ENCODE measurements at regions not wholly inside any gene's neighbourhood (a gene's known extent, or its start where the extent isn't known, plus 50 kb on each side); places are given as distances from the start of the nearest gene placed in this dataset.
"Not testable (repeated sequence)": the region's sequence is repeated elsewhere in the genome, so short reads cannot be mapped to it uniquely, and the experiment has no call there.

DNA sequence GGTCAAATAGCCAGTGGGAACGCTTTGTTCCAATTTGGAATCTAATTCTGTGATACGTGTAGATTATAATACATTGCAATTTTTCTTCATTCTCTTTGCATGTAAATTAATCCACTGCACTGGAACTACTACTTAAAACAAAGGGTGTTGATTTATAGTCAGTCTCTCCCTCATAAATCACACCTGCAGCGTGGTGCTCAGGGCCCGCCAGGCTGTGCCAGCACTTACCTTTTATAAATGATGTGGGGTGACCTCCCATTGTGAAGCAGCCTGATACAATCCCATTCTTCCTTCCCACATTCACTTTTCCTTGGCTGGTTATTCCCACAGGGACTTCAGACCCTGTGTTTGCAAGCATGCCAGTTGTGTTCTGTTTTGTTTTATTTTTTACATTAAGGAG is 302.3 kb upstream of the ID2 start:
- peaks cover 3% of the 10 kb centered on the region for H3K4me1 Mint-ChIP-seq (ENCODE audit: low read depth, unreplicated experiment)
- TF ChIP-seq, protein P1, sequence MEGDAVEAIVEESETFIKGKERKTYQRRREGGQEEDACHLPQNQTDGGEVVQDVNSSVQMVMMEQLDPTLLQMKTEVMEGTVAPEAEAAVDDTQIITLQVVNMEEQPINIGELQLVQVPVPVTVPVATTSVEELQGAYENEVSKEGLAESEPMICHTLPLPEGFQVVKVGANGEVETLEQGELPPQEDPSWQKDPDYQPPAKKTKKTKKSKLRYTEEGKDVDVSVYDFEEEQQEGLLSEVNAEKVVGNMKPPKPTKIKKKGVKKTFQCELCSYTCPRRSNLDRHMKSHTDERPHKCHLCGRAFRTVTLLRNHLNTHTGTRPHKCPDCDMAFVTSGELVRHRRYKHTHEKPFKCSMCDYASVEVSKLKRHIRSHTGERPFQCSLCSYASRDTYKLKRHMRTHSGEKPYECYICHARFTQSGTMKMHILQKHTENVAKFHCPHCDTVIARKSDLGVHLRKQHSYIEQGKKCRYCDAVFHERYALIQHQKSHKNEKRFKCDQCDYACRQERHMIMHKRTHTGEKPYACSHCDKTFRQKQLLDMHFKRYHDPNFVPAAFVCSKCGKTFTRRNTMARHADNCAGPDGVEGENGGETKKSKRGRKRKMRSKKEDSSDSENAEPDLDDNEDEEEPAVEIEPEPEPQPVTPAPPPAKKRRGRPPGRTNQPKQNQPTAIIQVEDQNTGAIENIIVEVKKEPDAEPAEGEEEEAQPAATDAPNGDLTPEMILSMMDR (IDR thresholded peaks at IDR 0.05; ENCODE audit: partially characterized antibody, unreplicated experiment) = no peak
- DNase-seq = no peak
- no peak overlapping the region for H3K27ac Mint-ChIP-seq (ENCODE audit: unreplicated experiment)
- no peaks in the 10 kb centered on the region for H3K9me3 Mint-ChIP-seq (ENCODE audit: unreplicated experiment)
- H3K4me3 Mint-ChIP-seq (ENCODE audit: unreplicated experiment) = no peak overlapping the region
- no peaks in the 10 kb centered on the region for H3K27me3 Mint-ChIP-seq (ENCODE audit: unreplicated experiment)
- no peaks in the 10 kb centered on the region for H3K36me3 Mint-ChIP-seq (ENCODE audit: unreplicated experiment)

DNA sequence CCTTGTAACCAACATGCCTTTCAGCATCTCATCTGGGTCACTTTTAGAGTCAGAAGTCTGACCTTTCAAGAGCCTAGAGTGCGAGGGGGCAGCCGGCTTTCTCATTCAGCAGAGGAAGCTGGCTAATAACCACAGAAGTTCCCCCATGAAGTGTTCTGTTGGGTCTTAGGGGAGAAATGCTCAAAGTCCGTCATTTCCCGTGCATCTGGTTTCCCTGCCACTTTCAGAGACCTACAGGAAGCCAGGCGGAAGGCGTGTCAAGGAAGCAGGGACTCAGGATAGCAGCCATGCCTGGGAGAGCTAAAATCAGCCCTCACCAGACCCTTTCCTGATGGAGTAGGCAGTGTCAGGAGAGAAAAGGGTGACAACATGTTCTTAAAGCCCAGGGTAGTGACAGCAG is 301.8 kb upstream of the ID2 start:
- Mint-ChIP-seq H3K4me1 (ENCODE audit: low read depth, unreplicated experiment) (peaks cover 3% of the 10 kb centered on the region), H3K4me3 (ENCODE audit: unreplicated experiment) (no peak overlapping the region), H3K9me3 (ENCODE audit: unreplicated experiment) (no peaks in the 10 kb centered on the region), H3K36me3 (ENCODE audit: unreplicated experiment) (no peaks in the 10 kb centered on the region), H3K27ac (ENCODE audit: unreplicated experiment) (no peak overlapping the region), H3K27me3 (ENCODE audit: unreplicated experiment) (peaks cover under 1% of the 10 kb centered on the region)
- no peak for DNase-seq
- TF ChIP-seq, protein P1 (IDR thresholded peaks at IDR 0.05; ENCODE audit: partially characterized antibody, unreplicated experiment) = no peak

DNA sequence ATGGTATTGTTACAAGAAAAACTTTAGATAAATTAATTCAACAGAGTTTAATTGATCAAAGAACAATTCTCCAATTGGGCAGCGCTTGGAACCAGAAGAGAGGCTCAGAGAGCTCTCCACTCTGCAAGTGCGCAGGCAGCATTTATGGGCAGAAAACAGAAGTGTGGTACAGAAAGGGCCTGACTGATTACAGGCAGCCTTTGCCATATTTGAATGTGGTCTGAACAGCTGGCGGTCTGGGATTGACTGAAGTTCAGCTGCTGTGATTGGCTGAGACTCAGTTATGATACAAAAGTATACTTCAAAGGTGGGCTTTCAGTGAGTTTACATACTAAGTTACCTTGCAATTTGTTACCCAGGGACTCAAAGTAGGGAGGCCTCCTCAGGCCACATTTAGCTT is 301.3 kb upstream of the ID2 start:
- no peaks in the 10 kb centered on the region for H3K36me3 Mint-ChIP-seq (ENCODE audit: unreplicated experiment)
- no peak overlapping the region for H3K4me3 Mint-ChIP-seq (ENCODE audit: unreplicated experiment)
- DNase-seq = no peak
- TF ChIP-seq, protein P1 (IDR thresholded peaks at IDR 0.05; ENCODE audit: partially characterized antibody, unreplicated experiment) = no peak
- no peaks in the 10 kb centered on the region for H3K9me3 Mint-ChIP-seq (ENCODE audit: unreplicated experiment)
- no peak overlapping the region for H3K27ac Mint-ChIP-seq (ENCODE audit: unreplicated experiment)
- H3K27me3 Mint-ChIP-seq (ENCODE audit: unreplicated experiment) = peaks cover 3% of the 10 kb centered on the region
- H3K4me1 Mint-ChIP-seq (ENCODE audit: low read depth, unreplicated experiment) = peaks cover 3% of the 10 kb centered on the region

DNA sequence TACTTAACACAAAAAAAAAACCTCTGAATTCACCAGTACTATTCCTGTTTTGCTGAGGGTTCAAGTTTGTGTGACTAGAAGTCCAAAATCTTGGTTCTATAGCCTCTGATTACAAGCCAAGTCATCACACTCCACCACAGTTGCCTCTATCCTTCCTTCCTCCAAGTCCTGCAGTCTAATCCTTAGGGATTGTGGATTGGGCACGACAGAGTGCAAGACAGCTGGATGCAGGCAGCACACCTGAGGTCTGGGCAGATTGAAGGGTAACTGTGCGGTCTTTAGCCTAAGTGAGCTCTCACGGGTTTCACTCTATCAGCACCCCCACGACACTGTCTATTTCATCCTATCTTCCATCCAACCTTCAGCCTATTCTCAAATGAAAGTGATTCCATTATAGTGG is 299.4 kb upstream of the ID2 start:
- TF ChIP-seq, protein P1 (IDR thresholded peaks at IDR 0.05; ENCODE audit: partially characterized antibody, unreplicated experiment) = no peak
- peaks cover 3% of the 10 kb centered on the region for H3K27me3 Mint-ChIP-seq (ENCODE audit: unreplicated experiment)
- H3K4me1 Mint-ChIP-seq (ENCODE audit: low read depth, unreplicated experiment) = peaks cover 3% of the 10 kb centered on the region
- no peak overlapping the region for H3K27ac Mint-ChIP-seq (ENCODE audit: unreplicated experiment)
- DNase-seq = no peak
- H3K36me3 Mint-ChIP-seq (ENCODE audit: unreplicated experiment) = no peaks in the 10 kb centered on the region
- no peak overlapping the region for H3K4me3 Mint-ChIP-seq (ENCODE audit: unreplicated experiment)
- no peaks in the 10 kb centered on the region for H3K9me3 Mint-ChIP-seq (ENCODE audit: unreplicated experiment)

- H3K27me3 Mint-ChIP-seq (ENCODE audit: unreplicated experiment); DNase-seq; H3K9me3 Mint-ChIP-seq (ENCODE audit: unreplicated experiment); H3K27ac Mint-ChIP-seq (ENCODE audit: unreplicated experiment); H3K36me3 Mint-ChIP-seq (ENCODE audit: unreplicated experiment); H3K4me3 Mint-ChIP-seq (ENCODE audit: unreplicated experiment); H3K4me1 Mint-ChIP-seq (ENCODE audit: low read depth, unreplicated experiment): not testable (repeated sequence)
Observed at GRCh38 chr2:8386748-8387147, 295.1 kb upstream of the ID2 start.

DNA sequence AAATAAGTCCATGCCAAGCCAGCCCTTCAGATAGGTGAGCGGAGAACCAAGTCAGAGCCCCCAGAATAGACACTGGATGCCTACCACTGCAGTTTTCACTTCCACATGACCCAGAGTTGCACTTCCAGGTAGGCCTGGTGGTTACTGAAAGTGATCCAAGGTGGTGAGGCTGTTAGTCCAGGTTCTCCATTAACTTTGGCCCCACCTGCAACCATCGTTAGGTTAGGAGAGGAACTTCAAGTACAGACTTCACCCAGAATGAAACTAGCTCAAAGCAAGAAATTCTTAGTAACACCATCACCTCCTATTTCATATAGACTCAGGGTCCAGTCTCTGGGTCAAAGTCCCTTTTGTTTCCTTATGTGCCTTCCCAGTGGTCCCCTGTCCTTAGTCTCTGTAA is 293.1 kb upstream of the ID2 start:
- Mint-ChIP-seq H3K27ac (ENCODE audit: unreplicated experiment) (no peak overlapping the region), H3K36me3 (ENCODE audit: unreplicated experiment) (no peaks in the 10 kb centered on the region), H3K4me1 (ENCODE audit: low read depth, unreplicated experiment) (peaks cover 2% of the 10 kb centered on the region), H3K4me3 (ENCODE audit: unreplicated experiment) (no peak overlapping the region), H3K9me3 (ENCODE audit: unreplicated experiment) (no peaks in the 10 kb centered on the region), H3K27me3 (ENCODE audit: unreplicated experiment) (peaks cover 3% of the 10 kb centered on the region)
- no peak for DNase-seq
- TF ChIP-seq, protein P1 (IDR thresholded peaks at IDR 0.05; ENCODE audit: partially characterized antibody, unreplicated experiment) = no peak
